ENCODE measurements at regions not wholly inside any gene's neighbourhood (a gene's known extent, or its start where the extent isn't known, plus 50 kb on each side); places are given as distances from the start of the nearest gene placed in this dataset.
A peak's percentile ranks its signal among the peaks of the same experiment; 100 is the strongest.

- H3K4me3 ChIP-seq (ENCODE audit: low read length): no peak overlapping the region
- no peak for TF ChIP-seq CTCF (conservative IDR thresholded peaks at IDR 0.05; ENCODE audit: low read depth, low read length)
- DNase-seq (ENCODE audit: low read depth): no peak
Observed at GRCh38 chr4:58214376-58214775, 1104.2 kb upstream of the IGFBP7 start.

- no peak for TF ChIP-seq CTCF (conservative IDR thresholded peaks at IDR 0.05; ENCODE audit: low read depth, low read length)
- DNase-seq (ENCODE audit: low read depth): peak; percentile 5
- H3K4me3 ChIP-seq (ENCODE audit: low read length): no peak overlapping the region
Observed at GRCh38 chr4:58209551-58209950, 1099.4 kb upstream of the IGFBP7 start.

GRCh38 chr4:58209001-58209400 lies 1098.8 kb upstream of the IGFBP7 start:
- no peak for DNase-seq (ENCODE audit: low read depth)
- H3K4me3 ChIP-seq (ENCODE audit: low read length): no peak overlapping the region
- no peak for TF ChIP-seq CTCF (conservative IDR thresholded peaks at IDR 0.05; ENCODE audit: low read depth, low read length)

DNA sequence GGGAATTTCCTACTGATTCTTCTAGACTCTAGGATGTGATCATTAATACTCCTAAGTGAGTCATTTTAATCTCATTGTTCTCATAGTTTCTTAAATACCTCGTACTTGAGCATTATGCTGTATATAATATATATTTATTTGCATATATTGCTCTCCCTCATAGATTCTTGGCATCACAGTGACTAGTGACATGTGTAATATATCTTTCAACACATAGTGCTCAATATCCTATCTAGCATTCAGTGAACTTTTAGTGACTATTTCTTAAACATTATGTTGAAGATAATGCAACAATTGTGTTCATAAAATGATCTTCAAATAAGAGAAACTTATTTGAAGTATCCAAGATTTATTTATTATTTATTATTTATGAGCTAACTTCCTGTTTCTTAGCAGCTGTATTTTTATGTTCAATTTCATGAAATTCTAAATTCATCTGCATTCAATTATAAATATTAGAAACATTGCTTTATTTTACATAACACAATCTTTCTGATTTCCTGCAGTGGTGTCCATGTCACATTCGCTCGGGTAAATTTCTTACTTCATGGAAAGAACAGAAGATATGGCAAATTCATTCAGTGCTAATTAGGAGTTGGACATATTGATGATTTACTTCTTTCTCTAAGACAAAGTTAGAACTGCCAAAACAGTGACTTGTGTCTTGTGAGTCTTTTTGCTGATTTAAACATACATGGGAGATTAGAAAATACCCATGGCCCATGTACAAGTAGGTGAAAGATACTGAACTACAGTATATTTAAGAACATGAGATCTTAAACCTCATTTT lies 1095.5 kb upstream of the IGFBP7 start:
- no peak for TF ChIP-seq CTCF (conservative IDR thresholded peaks at IDR 0.05; ENCODE audit: low read depth, low read length)

GRCh38 chr4:58192217-58192616 lies 1082.0 kb upstream of the IGFBP7 start:
- no peak for TF ChIP-seq CTCF (conservative IDR thresholded peaks at IDR 0.05; ENCODE audit: low read depth, low read length)
- H3K4me3 ChIP-seq (ENCODE audit: low read length): no peak overlapping the region
- DNase-seq (ENCODE audit: low read depth): no peak

More for the DNA sequence above, 1095.5 kb upstream of the IGFBP7 start:
- no peak overlapping the region for H3K4me3 ChIP-seq (ENCODE audit: low read length)
- no peak for DNase-seq (ENCODE audit: low read depth)

DNA sequence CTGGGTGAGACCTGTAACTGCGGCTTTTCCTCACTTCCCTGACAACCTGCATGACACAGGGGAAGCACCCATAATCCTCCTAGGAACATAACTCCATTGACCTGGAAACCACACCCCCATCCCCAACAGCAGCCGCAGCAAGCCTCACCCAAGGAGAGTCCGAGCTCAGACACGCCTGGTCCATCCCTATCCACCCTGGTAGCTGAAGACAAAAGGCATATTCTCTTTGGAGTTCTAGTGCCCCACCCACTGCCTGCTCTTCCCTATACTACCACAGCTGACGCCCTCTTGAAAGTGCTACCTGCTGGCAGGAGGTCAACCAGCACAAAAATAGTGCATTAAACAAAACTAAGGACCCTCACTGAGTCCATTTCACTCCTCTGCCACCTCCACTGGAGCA lies 1080.9 kb upstream of the IGFBP7 start:
- TF ChIP-seq CTCF (conservative IDR thresholded peaks at IDR 0.05; ENCODE audit: low read depth, low read length): no peak
- no peak overlapping the region for H3K4me3 ChIP-seq (ENCODE audit: low read length)
- no peak for DNase-seq (ENCODE audit: low read depth)

DNA sequence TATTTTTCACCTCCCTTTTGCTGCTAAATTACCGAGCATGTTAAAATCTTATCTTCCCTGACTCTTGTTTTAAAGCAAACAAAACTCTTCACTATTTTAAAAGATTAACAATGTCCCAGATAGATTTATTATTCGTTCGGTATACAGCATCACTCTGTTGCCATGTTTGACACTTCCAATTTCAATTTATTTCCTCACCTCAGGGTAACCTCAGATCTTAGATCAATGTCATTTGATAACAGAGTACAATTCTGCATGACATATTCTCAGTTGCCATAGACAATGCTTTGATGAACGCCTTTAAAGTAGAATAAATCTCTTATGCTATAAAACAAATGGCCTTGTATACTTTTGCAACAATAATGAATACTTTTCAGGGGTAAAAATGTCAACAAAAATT lies 1078.1 kb upstream of the IGFBP7 start:
- TF ChIP-seq CTCF (conservative IDR thresholded peaks at IDR 0.05; ENCODE audit: low read depth, low read length): no peak
- no peak for DNase-seq (ENCODE audit: low read depth)
- H3K4me3 ChIP-seq (ENCODE audit: low read length): no peak overlapping the region
